DND-41 (cell line): ENCODE measurements at regions not wholly inside any gene's neighbourhood (a gene's known extent, or its start where the extent isn't known, plus 50 kb on each side); places are given as distances from the start of the nearest gene placed in this dataset.

Source experiments
- EZH2 ChIP-seq: IDR thresholded peaks from 3 replicates; pipeline ENCODE4 v1.6.1; 2012; ENCODE audit warnings: borderline replicate concordance, low read depth, mild to moderate bottlenecking, moderate library complexity, low read length, inconsistent platforms; ENCODE audit not compliant: severe bottlenecking
- TF ChIP-seq, protein P1 (sequence below): IDR thresholded peaks from 2 replicates; pipeline ENCODE4 v1.5.1; 2012; ENCODE audit warnings: borderline replicate concordance, low read length, moderate library complexity, mild to moderate bottlenecking; ENCODE audit not compliant: poor library complexity, severe bottlenecking; ENCODE audit errors: extremely low read depth

GRCh38 chr10:105758209-105758998, 1117.3 kb downstream of the SORCS3 start:
- TF ChIP-seq, protein P1, sequence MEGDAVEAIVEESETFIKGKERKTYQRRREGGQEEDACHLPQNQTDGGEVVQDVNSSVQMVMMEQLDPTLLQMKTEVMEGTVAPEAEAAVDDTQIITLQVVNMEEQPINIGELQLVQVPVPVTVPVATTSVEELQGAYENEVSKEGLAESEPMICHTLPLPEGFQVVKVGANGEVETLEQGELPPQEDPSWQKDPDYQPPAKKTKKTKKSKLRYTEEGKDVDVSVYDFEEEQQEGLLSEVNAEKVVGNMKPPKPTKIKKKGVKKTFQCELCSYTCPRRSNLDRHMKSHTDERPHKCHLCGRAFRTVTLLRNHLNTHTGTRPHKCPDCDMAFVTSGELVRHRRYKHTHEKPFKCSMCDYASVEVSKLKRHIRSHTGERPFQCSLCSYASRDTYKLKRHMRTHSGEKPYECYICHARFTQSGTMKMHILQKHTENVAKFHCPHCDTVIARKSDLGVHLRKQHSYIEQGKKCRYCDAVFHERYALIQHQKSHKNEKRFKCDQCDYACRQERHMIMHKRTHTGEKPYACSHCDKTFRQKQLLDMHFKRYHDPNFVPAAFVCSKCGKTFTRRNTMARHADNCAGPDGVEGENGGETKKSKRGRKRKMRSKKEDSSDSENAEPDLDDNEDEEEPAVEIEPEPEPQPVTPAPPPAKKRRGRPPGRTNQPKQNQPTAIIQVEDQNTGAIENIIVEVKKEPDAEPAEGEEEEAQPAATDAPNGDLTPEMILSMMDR, result no peak
- no peak for TF ChIP-seq EZH2
